SK-N-SH (cell line): ENCODE measurements at regions not wholly inside any gene's neighbourhood (a gene's known extent, or its start where the extent isn't known, plus 50 kb on each side); places are given as distances from the start of the nearest gene placed in this dataset.

Source experiments
- CTCF ChIA-PET: fragments of 300-600, 350-600 bp; formaldehyde crosslinking; extraction: SDS; loops from one replicate; lab custom pipeline; 2021; lab: Yijun Ruan, JAX
- POLR2A ChIA-PET: fragments of 350-600 bp; sonication (Branson Sonifier 250); formaldehyde crosslinking; extraction: SDS; loops from one replicate; lab custom pipeline; 2020; ENCODE audit warnings: antibody characterized with exemption, inconsistent platforms; lab: Yijun Ruan, JAX
- DNase-seq: peaks from one replicate; pipeline ENCODE4 v3.0.0; 2012
- H2AFZ ChIP-seq: fragments of 200-600 bp; sonication (generic); 2 replicates; pipeline ENCODE4 v1.8.1; 2016; ENCODE audit warnings: antibody characterized with exemption, mild to moderate bottlenecking, low read depth
- H3F3A ChIP-seq: fragments of 200-600 bp; sonication (generic); replicated peaks from 2 replicates; pipeline ENCODE3; 2016; ENCODE audit warnings: antibody characterized with exemption, mild to moderate bottlenecking; ENCODE audit not compliant: insufficient read depth
- H3K27ac ChIP-seq, 2 experiments: fragments of 200-500 bp in 1 of 2; fragments of 200-600 bp in 1 of 2; sonication (Bioruptor generic) in 1 of 2; sonication (generic), shearing (Covaris generic) in 1 of 2; 2 replicates each; pipeline versions ENCODE4 v1.5.1 to v1.6.1; 2014 to 2016; ENCODE audit warnings: low read depth in 2 of 2, inconsistent platforms in 1 of 2, low read length in 1 of 2, mild to moderate bottlenecking in 1 of 2, mixed read lengths in 1 of 2
- H3K27me3 ChIP-seq: fragments of 200-600 bp; sonication (generic), shearing (Covaris generic); 2 replicates; pipeline ENCODE4 v1.6.1; 2016; ENCODE audit warnings: mixed run types; ENCODE audit not compliant: insufficient read depth
- H3K36me3 ChIP-seq, 2 experiments: fragments of 200-500 bp in 1 of 2; fragments of 200-600 bp in 1 of 2; sonication (Bioruptor generic) in 1 of 2; sonication (generic) in 1 of 2; replicated peaks in 1 of 2; 2 replicates each; pipeline versions ENCODE3 to v1.5.1; 2014 to 2016; ENCODE audit warnings: low read length in 1 of 2, mild to moderate bottlenecking in 1 of 2; ENCODE audit not compliant: insufficient read depth in 2 of 2, control insufficient read depth in 1 of 2
- H3K4me1 ChIP-seq, 2 experiments: fragments of 200-500 bp in 1 of 2; fragments of 200-600 bp in 1 of 2; sonication (Bioruptor generic) in 1 of 2; sonication (generic), shearing (Covaris generic) in 1 of 2; 2 replicates each; pipeline versions ENCODE4 v1.5.1 to v1.6.1; 2014 to 2016; ENCODE audit warnings: low read depth in 1 of 2, low read length in 1 of 2, mixed run types in 1 of 2; ENCODE audit not compliant: insufficient read depth in 2 of 2, control insufficient read depth in 1 of 2
- H3K4me2 ChIP-seq: fragments of 200-600 bp; sonication (generic), shearing (Covaris generic); 2 replicates; pipeline ENCODE4 v1.6.1; 2017; ENCODE audit warnings: mixed run types
- H3K4me3 ChIP-seq, 2 experiments: fragments of 200-500 bp in 1 of 2; fragments of 200-600 bp in 1 of 2; sonication (Bioruptor generic) in 1 of 2; sonication (generic), shearing (Covaris generic) in 1 of 2; 2 replicates each; pipeline versions ENCODE4 v1.5.1 to v1.8.1; 2014 to 2016; ENCODE audit warnings: low read depth in 2 of 2, inconsistent platforms in 1 of 2, low read length in 1 of 2, mild to moderate bottlenecking in 1 of 2, mixed read lengths in 1 of 2, moderate library complexity in 1 of 2
- H3K79me2 ChIP-seq: fragments of 200-600 bp; sonication (generic); 2 replicates; pipeline ENCODE4 v1.8.1; 2017; ENCODE audit warnings: mild to moderate bottlenecking; ENCODE audit not compliant: insufficient read depth
- H3K9ac ChIP-seq: fragments of 200-600 bp; sonication (generic); 2 replicates; pipeline ENCODE4 v1.6.1; 2017; ENCODE audit warnings: mixed run types
- H3K9me2 ChIP-seq: fragments of 200-600 bp; sonication (generic); 2 replicates; pipeline ENCODE4 v1.6.1; 2017; ENCODE audit warnings: mixed run types
- H3K9me3 ChIP-seq: fragments of 200-600 bp; sonication (generic); 2 replicates; pipeline ENCODE4 v1.6.1; 2017; ENCODE audit warnings: mixed run types, mild to moderate bottlenecking, moderate library complexity
- H4K20me1 ChIP-seq: fragments of 200-600 bp; sonication (generic); 2 replicates; pipeline ENCODE4 v1.6.1; 2017; ENCODE audit warnings: mild to moderate bottlenecking, mixed run types; ENCODE audit not compliant: insufficient read depth
- EP300 ChIP-seq, 2 experiments: IDR thresholded peaks; 2 replicates each; pipeline versions ENCODE4 v1.4.0 to v1.6.1; 2012; ENCODE audit warnings: borderline replicate concordance in 1 of 2, low read depth in 1 of 2, low read length in 1 of 2
- EZH2phosphoT487 ChIP-seq: fragments of 200-600 bp; sonication (generic); IDR thresholded peaks from 2 replicates; pipeline ENCODE4 v1.6.1; 2017; ENCODE audit warnings: low read depth, mixed run types, mild to moderate bottlenecking, antibody characterized with exemption, moderate library complexity, borderline replicate concordance
- FOSL2 ChIP-seq: IDR thresholded peaks from 2 replicates; pipeline ENCODE4 v1.4.0; 2012; ENCODE audit warnings: low read depth, mild to moderate bottlenecking, moderate library complexity, borderline replicate concordance
- FOXJ3 ChIP-seq: sonication (generic); formaldehyde crosslinking; IDR thresholded peaks from 2 replicates; pipeline ENCODE4 v1.5.1; 2020; ENCODE audit warnings: mild to moderate bottlenecking, missing genetic modification reagents
- GABPA ChIP-seq: IDR thresholded peaks from 2 replicates; pipeline ENCODE4 v1.4.0; 2012; ENCODE audit warnings: low read depth, mild to moderate bottlenecking
- GATA2 ChIP-seq: sonication (generic); formaldehyde crosslinking; IDR thresholded peaks from 2 replicates; pipeline ENCODE4 v1.5.0; 2020; ENCODE audit warnings: mild to moderate bottlenecking, missing genetic modification reagents
- JUND ChIP-seq: IDR thresholded peaks from 2 replicates; pipeline ENCODE4 v1.4.0; 2012
- MAX ChIP-seq: IDR thresholded peaks from 2 replicates; pipeline ENCODE4 v1.4.0; 2012; ENCODE audit warnings: low read depth
- MXI1 ChIP-seq: IDR thresholded peaks from 2 replicates; pipeline ENCODE4 v1.6.1; 2012; ENCODE audit warnings: mild to moderate bottlenecking, low read depth, low read length, improper control_type of control experiment
- NRF1 ChIP-seq: IDR thresholded peaks from 2 replicates; pipeline ENCODE4 v1.6.1; 2012; ENCODE audit warnings: low read depth, mild to moderate bottlenecking, low read length
- POLR2AphosphoS5 ChIP-seq: IDR thresholded peaks from 2 replicates; pipeline ENCODE4 v1.6.1; 2012; ENCODE audit warnings: low read depth, low read length
- RCOR1 ChIP-seq: fragments of 150-350 bp; IDR thresholded peaks from 2 replicates; pipeline ENCODE4 v1.6.1; 2017; ENCODE audit warnings: antibody characterized with exemption, low read length
- RFX5 ChIP-seq: IDR thresholded peaks from 2 replicates; pipeline ENCODE4 v1.6.1; 2012; ENCODE audit warnings: mild to moderate bottlenecking, improper control_type of control experiment, low read length
- TAF1 ChIP-seq: IDR thresholded peaks from 2 replicates; pipeline ENCODE4 v1.6.1; 2012; ENCODE audit warnings: low read depth, mild to moderate bottlenecking, low read length, moderate library complexity, borderline replicate concordance
- TCF12 ChIP-seq: IDR thresholded peaks from 2 replicates; pipeline ENCODE4 v1.4.0; 2012
- TEAD4 ChIP-seq: IDR thresholded peaks from 2 replicates; pipeline ENCODE4 v1.4.0; 2012; ENCODE audit warnings: mild to moderate bottlenecking, borderline replicate concordance; ENCODE audit not compliant: insufficient read depth
- YY1 ChIP-seq: IDR thresholded peaks from 2 replicates; pipeline ENCODE4 v1.4.0; 2012; ENCODE audit warnings: low read depth, mild to moderate bottlenecking
- ZBTB33 ChIP-seq: IDR thresholded peaks from 2 replicates; pipeline ENCODE4 v1.4.0; 2012; ENCODE audit warnings: low read depth, borderline replicate concordance
- WGBS: methylation state at CpG from one replicate; pipeline ENCODE4 v1.1.6; 2017; ENCODE audit warnings: low lambda C conversion rate; 5-methylcytosine and 5-hydroxymethylcytosine counted together
- TF ChIP-seq, protein P1 (sequence below): fragments of 200-600 bp; sonication (generic); IDR thresholded peaks from 2 replicates; pipeline ENCODE4 v1.6.1; 2017; ENCODE audit warnings: antibody characterized with exemption, mild to moderate bottlenecking, moderate library complexity
- TF ChIP-seq, protein P2 (sequence below): IDR thresholded peaks from 2 replicates; pipeline ENCODE4 v1.4.0; 2012; ENCODE audit warnings: low read depth, borderline replicate concordance

- CTCF ChIA-PET: no interaction called here
Observed at GRCh38 chr13:61706899-61707298, 291.2 kb upstream of the PCDH20 start.

DNA sequence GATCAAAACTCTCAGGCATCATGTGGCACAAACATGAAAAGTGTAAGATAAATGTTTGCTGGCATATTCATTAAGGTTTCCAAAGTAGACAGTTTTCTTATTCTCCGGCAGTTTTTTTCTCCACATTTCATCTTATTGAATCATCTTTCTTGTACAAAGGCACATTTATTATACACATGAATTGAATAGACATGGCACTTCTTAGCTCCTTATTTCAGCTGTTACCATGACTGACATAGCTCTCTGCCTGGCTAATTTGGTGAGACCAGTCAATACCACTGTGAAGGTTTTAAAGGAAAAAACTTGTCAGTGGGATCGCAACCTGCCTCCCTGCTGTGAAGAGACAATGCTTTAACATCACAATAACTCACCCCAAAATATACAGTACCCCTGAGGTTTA is 285.0 kb upstream of the PCDH20 start:
- ChIA-PET CTCF (interaction anchor here (1.1 to 1.2 kb wide), 2 partner anchors 15 to 155 kb away, joined by 3 read pairs; no protein-coding TSS in a partner anchor), POLR2A (no interaction called here)
- TF ChIP-seq MAX (no peak), NRF1 (no peak), MXI1 (no peak), ZBTB33 (no peak), TAF1 (no peak), EP300 (IDR thresholded peaks at IDR 0.05; ENCODE audit: borderline replicate concordance in 1 of 2, low read depth in 1 of 2, low read length in 1 of 2) (no peak), GABPA (no peak), JUND (no peak), YY1 (no peak), FOSL2 (no peak), RCOR1 (no peak), EZH2phosphoT487 (no peak), POLR2AphosphoS5 (no peak), FOXJ3 (CRISPR knock-in tag) (no peak), TEAD4 (no peak)
- TF ChIP-seq, protein P1, sequence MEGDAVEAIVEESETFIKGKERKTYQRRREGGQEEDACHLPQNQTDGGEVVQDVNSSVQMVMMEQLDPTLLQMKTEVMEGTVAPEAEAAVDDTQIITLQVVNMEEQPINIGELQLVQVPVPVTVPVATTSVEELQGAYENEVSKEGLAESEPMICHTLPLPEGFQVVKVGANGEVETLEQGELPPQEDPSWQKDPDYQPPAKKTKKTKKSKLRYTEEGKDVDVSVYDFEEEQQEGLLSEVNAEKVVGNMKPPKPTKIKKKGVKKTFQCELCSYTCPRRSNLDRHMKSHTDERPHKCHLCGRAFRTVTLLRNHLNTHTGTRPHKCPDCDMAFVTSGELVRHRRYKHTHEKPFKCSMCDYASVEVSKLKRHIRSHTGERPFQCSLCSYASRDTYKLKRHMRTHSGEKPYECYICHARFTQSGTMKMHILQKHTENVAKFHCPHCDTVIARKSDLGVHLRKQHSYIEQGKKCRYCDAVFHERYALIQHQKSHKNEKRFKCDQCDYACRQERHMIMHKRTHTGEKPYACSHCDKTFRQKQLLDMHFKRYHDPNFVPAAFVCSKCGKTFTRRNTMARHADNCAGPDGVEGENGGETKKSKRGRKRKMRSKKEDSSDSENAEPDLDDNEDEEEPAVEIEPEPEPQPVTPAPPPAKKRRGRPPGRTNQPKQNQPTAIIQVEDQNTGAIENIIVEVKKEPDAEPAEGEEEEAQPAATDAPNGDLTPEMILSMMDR: no peak
- TF ChIP-seq, protein P2, sequence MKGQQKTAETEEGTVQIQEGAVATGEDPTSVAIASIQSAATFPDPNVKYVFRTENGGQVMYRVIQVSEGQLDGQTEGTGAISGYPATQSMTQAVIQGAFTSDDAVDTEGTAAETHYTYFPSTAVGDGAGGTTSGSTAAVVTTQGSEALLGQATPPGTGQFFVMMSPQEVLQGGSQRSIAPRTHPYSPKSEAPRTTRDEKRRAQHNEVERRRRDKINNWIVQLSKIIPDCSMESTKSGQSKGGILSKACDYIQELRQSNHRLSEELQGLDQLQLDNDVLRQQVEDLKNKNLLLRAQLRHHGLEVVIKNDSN: no peak
- H3K27me3 ChIP-seq: no peaks in the 10 kb centered on the region
- no peaks in the 10 kb centered on the region for H4K20me1 ChIP-seq
- DNase-seq: no peak
- no peaks in the 10 kb centered on the region for H3K79me2 ChIP-seq
- H2AFZ ChIP-seq: no peak overlapping the region
- no peak overlapping the region for H3K4me3 ChIP-seq
- WGBS: 68% methylated on average over 2 of the region's 2 CpGs
- H3K9ac ChIP-seq: no peak overlapping the region
- no peaks in the 10 kb centered on the region for H3K36me3 ChIP-seq
- no peaks in the 10 kb centered on the region for H3K4me1 ChIP-seq
- no peaks in the 10 kb centered on the region for H3F3A ChIP-seq
- no peak overlapping the region for H3K4me2 ChIP-seq
- H3K9me2 ChIP-seq: no peaks in the 10 kb centered on the region
- no peaks in the 10 kb centered on the region for H3K9me3 ChIP-seq
- H3K27ac ChIP-seq: no peak overlapping the region

More at GRCh38 chr13:61706899-61707298, 291.2 kb upstream of the PCDH20 start:
- TF ChIP-seq RFX5 (no peak), TCF12 (no peak), GATA2 (peak; percentile 44; the same call in 1 of the 2 replicates), EP300 (IDR thresholded peaks at IDR 0.05; ENCODE audit: borderline replicate concordance in 1 of 2, low read depth in 1 of 2, low read length in 1 of 2) (peak in 1 of 2 experiments; percentile 69; a peak in 2 of 4 replicates), FOXJ3 (CRISPR knock-in tag) (0 out of 2 replicates have a peak, but pooled peaks have one; percentile 50)
- TF ChIP-seq, protein P1: no peak
- TF ChIP-seq, all 33 proteins: peak for 3
- 0% methylated on average over 2 of the region's 2 CpGs for WGBS
- Histone ChIP-seq H3K4me2 (no peak overlapping the region), H4K20me1 (no peaks in the 10 kb centered on the region), H3K9ac (no peak overlapping the region), H3K79me2 (no peaks in the 10 kb centered on the region), H3K36me3 (no peaks in the 10 kb centered on the region), H3K27me3 (no peaks in the 10 kb centered on the region), H3K9me2 (no peaks in the 10 kb centered on the region), H3K4me1 (peaks cover 0 to 3% of the 10 kb centered on the region in 2 experiments; a peak in 1 of 4 replicates), H3F3A (no peaks in the 10 kb centered on the region), H2AFZ (no peak overlapping the region), H3K9me3 (no peaks in the 10 kb centered on the region), H3K4me3 (no peak overlapping the region), H3K27ac (peak overlapping the region in 1 of 2 experiments; percentile 62; a peak in 2 of 4 replicates)
- peak; percentile 16 for DNase-seq
- POLR2A ChIA-PET: no interaction called here
